Suprapubic skin (tissue), 4 donors: ENCODE measurements at regions not wholly inside any gene's neighbourhood (a gene's known extent, or its start where the extent isn't known, plus 50 kb on each side); places are given as distances from the start of the nearest gene placed in this dataset.

Source experiments
- EP300 ChIP-seq: sonication (generic); formaldehyde crosslinking; IDR thresholded peaks from one replicate; pipeline ENCODE4 v1.6.1; 2017; ENCODE audit warnings: antibody characterized with exemption
- POLR2A ChIP-seq, 2 donors: fragments of 450-650 bp; IDR thresholded peaks; one replicate each; pipeline ENCODE4 v1.6.1; 2017; ENCODE audit warnings: antibody characterized with exemption in 2 of 2, mild to moderate bottlenecking in 2 of 2, moderate library complexity in 2 of 2
- POLR2AphosphoS5 ChIP-seq, 3 donors: sonication (generic); formaldehyde crosslinking; IDR thresholded peaks; one replicate each; pipeline ENCODE4 v1.6.1; 2017; ENCODE audit warnings: antibody characterized with exemption in 3 of 3
- TF ChIP-seq, protein P1 (sequence below), 2 donors: fragments of 200-600 bp in 1 of 2; fragments of 450-650 bp in 1 of 2; sonication (generic) in 1 of 2; IDR thresholded peaks; one replicate each; pipeline ENCODE4 v1.5.1; 2016 to 2019; ENCODE audit warnings: antibody characterized with exemption in 2 of 2, mild to moderate bottlenecking in 1 of 2, moderate library complexity in 1 of 2

DNA sequence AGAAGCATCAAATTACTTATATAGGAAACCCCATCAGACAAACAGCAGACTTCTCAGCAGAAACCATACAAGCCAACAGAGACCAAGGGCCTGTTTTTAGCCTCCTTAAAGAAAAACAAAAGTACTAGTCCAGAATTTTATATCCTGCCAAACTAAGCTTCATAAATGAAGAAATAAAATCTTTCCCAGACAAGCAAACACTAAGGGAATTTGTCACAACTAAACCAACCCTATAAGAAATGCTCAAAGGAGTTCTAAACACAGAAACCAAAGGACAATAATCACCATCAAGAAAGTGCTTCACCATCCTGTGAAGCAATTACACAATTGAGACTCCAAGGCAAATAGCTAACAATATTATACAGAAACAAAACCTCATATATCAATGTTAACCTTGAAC lies 238.6 kb downstream of the NKX6-1 start:
- TF ChIP-seq, protein P1, sequence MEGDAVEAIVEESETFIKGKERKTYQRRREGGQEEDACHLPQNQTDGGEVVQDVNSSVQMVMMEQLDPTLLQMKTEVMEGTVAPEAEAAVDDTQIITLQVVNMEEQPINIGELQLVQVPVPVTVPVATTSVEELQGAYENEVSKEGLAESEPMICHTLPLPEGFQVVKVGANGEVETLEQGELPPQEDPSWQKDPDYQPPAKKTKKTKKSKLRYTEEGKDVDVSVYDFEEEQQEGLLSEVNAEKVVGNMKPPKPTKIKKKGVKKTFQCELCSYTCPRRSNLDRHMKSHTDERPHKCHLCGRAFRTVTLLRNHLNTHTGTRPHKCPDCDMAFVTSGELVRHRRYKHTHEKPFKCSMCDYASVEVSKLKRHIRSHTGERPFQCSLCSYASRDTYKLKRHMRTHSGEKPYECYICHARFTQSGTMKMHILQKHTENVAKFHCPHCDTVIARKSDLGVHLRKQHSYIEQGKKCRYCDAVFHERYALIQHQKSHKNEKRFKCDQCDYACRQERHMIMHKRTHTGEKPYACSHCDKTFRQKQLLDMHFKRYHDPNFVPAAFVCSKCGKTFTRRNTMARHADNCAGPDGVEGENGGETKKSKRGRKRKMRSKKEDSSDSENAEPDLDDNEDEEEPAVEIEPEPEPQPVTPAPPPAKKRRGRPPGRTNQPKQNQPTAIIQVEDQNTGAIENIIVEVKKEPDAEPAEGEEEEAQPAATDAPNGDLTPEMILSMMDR (IDR thresholded peaks at IDR 0.05), result no peak
- no peak for TF ChIP-seq POLR2A (IDR thresholded peaks at IDR 0.05)
- no peak for TF ChIP-seq POLR2AphosphoS5 (IDR thresholded peaks at IDR 0.05)
- no peak for TF ChIP-seq EP300
